Upper lobe of right lung (tissue), 1 donor: ENCODE measurements at regions not wholly inside any gene's neighbourhood (a gene's known extent, or its start where the extent isn't known, plus 50 kb on each side); places are given as distances from the start of the nearest gene placed in this dataset.

Source experiments
- ATAC-seq: fragments of 200-7000 bp; cut with Tn5 transposase; one replicate; pipeline ENCODE4 v1.9.1; 2020; ENCODE audit warnings: mild to moderate bottlenecking, moderate library complexity
- DNase-seq: peaks from one replicate; pipeline ENCODE4 v3.0.0-alpha.2; 2020
- H3K27ac ChIP-seq: fragments of 200-600 bp; one replicate; pipeline ENCODE4 v1.8.0; 2022
- H3K27me3 ChIP-seq: fragments of 200-600 bp; one replicate; pipeline ENCODE4 v1.8.0; 2022; ENCODE audit warnings: mild to moderate bottlenecking
- H3K36me3 ChIP-seq: fragments of 200-600 bp; one replicate; pipeline ENCODE4 v1.8.0; 2022
- H3K4me1 ChIP-seq: fragments of 200-600 bp; one replicate; pipeline ENCODE4 v1.8.0; 2022
- H3K4me3 ChIP-seq: fragments of 200-600 bp; one replicate; pipeline ENCODE4 v1.8.0; 2022; ENCODE audit warnings: mild to moderate bottlenecking
- H3K9me3 ChIP-seq: fragments of 200-600 bp; one replicate; pipeline ENCODE4 v1.8.0; 2022
- CTCF ChIP-seq: fragments of 200-600 bp; IDR thresholded peaks from one replicate; pipeline ENCODE4 v1.8.0; 2022; ENCODE audit warnings: antibody characterized with exemption
- intact Hi-C: fragments of 100-400 bp; cut with DNase I; formaldehyde crosslinking; loops from one replicate; pipeline ENCODE4 v1.11.0; 2022
- donor health status: DM: no; HTN: yes; CAD: no; lungs with severe emphysema.

GRCh38 chr6:117168296-117169063 lies 96.9 kb upstream of the VGLL2 start:
- no peak for TF ChIP-seq CTCF
- Histone ChIP-seq H3K36me3 (no peaks in the 10 kb centered on the region), H3K27ac (no peak overlapping the region), H3K9me3 (no peaks in the 10 kb centered on the region), H3K4me1 (no peaks in the 10 kb centered on the region), H3K27me3 (no peaks in the 10 kb centered on the region), H3K4me3 (no peak overlapping the region)
- intact Hi-C loops, result no loop called here
- DNase-seq, result no peak
- ATAC-seq, result no peak

GRCh38 chr6:117169064-117169665 lies 96.2 kb upstream of the VGLL2 start:
- intact Hi-C loops, result no loop called here
- DNase-seq (no peak), ATAC-seq (no peak)
- Histone ChIP-seq H3K27me3 (no peaks in the 10 kb centered on the region), H3K9me3 (no peaks in the 10 kb centered on the region), H3K4me1 (no peaks in the 10 kb centered on the region), H3K4me3 (no peak overlapping the region), H3K27ac (no peak overlapping the region), H3K36me3 (no peaks in the 10 kb centered on the region)
- no peak for TF ChIP-seq CTCF

- no peaks in the 10 kb centered on the region for H3K4me1 ChIP-seq
- H3K4me3 ChIP-seq, result no peak overlapping the region
- no peak for TF ChIP-seq CTCF
- DNase-seq (no peak), ATAC-seq (no peak)
- H3K36me3 ChIP-seq, result no peaks in the 10 kb centered on the region
- no peaks in the 10 kb centered on the region for H3K27me3 ChIP-seq
- no peaks in the 10 kb centered on the region for H3K9me3 ChIP-seq
- intact Hi-C loops, result no loop called here
- no peak overlapping the region for H3K27ac ChIP-seq
Observed at GRCh38 chr6:117169781-117170281, 95.5 kb upstream of the VGLL2 start.

GRCh38 chr6:117174835-117175360 lies 90.5 kb upstream of the VGLL2 start:
- intact Hi-C loops, result no loop called here
- ATAC-seq, result no peak
- DNase-seq, result no peak
- Histone ChIP-seq H3K9me3 (no peaks in the 10 kb centered on the region), H3K36me3 (no peaks in the 10 kb centered on the region), H3K27ac (no peak overlapping the region), H3K27me3 (no peaks in the 10 kb centered on the region), H3K4me3 (no peak overlapping the region), H3K4me1 (no peaks in the 10 kb centered on the region)
- no peak for TF ChIP-seq CTCF

GRCh38 chr6:117188627-117189201 lies 76.6 kb upstream of the VGLL2 start:
- Histone ChIP-seq H3K4me3 (no peak overlapping the region), H3K27me3 (no peaks in the 10 kb centered on the region), H3K4me1 (no peaks in the 10 kb centered on the region), H3K36me3 (no peaks in the 10 kb centered on the region), H3K27ac (no peak overlapping the region), H3K9me3 (no peaks in the 10 kb centered on the region)
- intact Hi-C loops, result no loop called here
- ATAC-seq (no peak), DNase-seq (no peak)
- peak; percentile 20 for TF ChIP-seq CTCF
